ENCODE measurements at regions not wholly inside any gene's neighbourhood (a gene's known extent, or its start where the extent isn't known, plus 50 kb on each side); places are given as distances from the start of the nearest gene placed in this dataset.

DNA sequence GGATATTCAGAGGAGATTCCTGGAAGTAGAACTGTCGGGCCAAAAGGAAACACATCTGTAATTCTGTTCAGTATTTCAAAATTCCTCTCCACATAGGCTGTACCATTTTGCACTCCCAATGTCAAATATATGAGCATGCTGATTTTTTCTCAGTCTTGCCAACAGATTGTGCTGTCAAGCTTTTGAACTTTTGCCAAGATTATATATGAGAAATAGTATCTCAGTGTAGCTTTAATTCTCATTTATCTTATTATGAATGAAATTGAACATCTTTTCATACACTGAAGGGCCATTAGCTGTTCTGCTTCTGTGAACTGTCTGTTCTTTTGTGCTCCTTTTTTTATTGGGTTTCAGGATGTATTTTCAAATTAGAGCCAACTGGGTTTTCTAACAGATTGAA, 907.1 kb downstream of the MAT2B start:
- DNase-seq: no peak
- no peak overlapping the region for H3K4me3 ChIP-seq (ENCODE audit: insufficient read depth, low read depth, low read length, poor library complexity, severe bottlenecking)

DNA sequence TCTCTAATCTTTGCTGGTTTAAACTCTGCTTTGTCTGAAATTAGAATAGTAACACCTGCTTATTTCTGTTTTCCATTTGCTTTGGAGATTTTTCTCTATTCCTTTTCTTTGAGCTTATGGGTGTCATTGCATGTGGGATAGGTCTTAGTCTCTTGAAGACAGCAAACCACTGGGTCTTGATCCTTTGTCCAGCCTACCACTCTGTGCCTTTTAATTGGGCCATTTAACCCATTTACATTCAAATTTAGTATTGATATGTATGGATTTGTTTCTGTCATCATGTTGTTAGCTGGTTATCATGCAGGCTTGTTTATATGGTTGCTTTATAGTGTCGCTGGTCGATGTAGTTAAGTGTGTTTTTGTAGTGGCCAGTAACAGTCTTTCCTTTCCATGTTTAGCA, 914.7 kb downstream of the MAT2B start:
- Histone ChIP-seq H3K4me3 (ENCODE audit: insufficient read depth, low read depth, low read length, poor library complexity, severe bottlenecking) (no peak overlapping the region), H3K27me3 (replicated peaks; ENCODE audit: control insufficient read depth, insufficient read depth, low read length, poor library complexity, severe bottlenecking) (no peaks in the 10 kb centered on the region), H3K36me3 (ENCODE audit: control insufficient read depth, insufficient read depth, low read length) (no peaks in the 10 kb centered on the region), H3K9me3 (ENCODE audit: control insufficient read depth, low read length) (no peaks in the 10 kb centered on the region), H3K4me1 (ENCODE audit: control insufficient read depth, insufficient read depth, low read length, poor library complexity, severe bottlenecking) (no peaks in the 10 kb centered on the region), H3K27ac (ENCODE audit: insufficient read depth, low read length, poor library complexity, severe bottlenecking) (no peak overlapping the region)
- DNase-seq: no peak

More for the DNA sequence above, 907.1 kb downstream of the MAT2B start:
- Histone ChIP-seq H3K27ac (ENCODE audit: insufficient read depth, low read length, poor library complexity, severe bottlenecking) (no peak overlapping the region), H3K9me3 (ENCODE audit: control insufficient read depth, low read length) (peaks cover 3% of the 10 kb centered on the region), H3K4me1 (ENCODE audit: control insufficient read depth, insufficient read depth, low read length, poor library complexity, severe bottlenecking) (no peaks in the 10 kb centered on the region), H3K36me3 (ENCODE audit: control insufficient read depth, insufficient read depth, low read length) (no peaks in the 10 kb centered on the region), H3K27me3 (replicated peaks; ENCODE audit: control insufficient read depth, insufficient read depth, low read length, poor library complexity, severe bottlenecking) (no peaks in the 10 kb centered on the region)

DNA sequence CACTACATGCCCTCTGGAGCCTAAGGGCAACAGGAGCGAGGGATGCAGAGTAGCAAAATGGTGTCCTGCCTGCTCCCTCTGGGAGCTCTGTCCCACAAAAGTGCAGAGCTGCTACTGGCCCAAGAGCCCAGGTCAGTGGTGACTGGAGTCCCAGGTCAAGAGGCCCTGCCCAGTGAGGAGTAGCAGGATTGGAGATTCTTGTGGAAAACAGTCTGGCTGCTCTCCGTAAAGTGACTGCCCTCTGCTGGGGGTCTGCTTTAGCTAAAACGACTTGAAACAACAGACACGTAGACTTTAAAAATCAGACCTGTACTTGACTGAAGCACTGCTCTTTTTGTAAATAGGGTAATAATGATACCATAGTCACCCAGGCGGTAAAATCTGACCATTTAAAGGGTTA, 917.0 kb downstream of the MAT2B start:
- no peak for DNase-seq
- Histone ChIP-seq H3K27me3 (replicated peaks; ENCODE audit: control insufficient read depth, insufficient read depth, low read length, poor library complexity, severe bottlenecking) (no peaks in the 10 kb centered on the region), H3K4me1 (ENCODE audit: control insufficient read depth, insufficient read depth, low read length, poor library complexity, severe bottlenecking) (no peaks in the 10 kb centered on the region), H3K4me3 (ENCODE audit: insufficient read depth, low read depth, low read length, poor library complexity, severe bottlenecking) (no peak overlapping the region), H3K36me3 (ENCODE audit: control insufficient read depth, insufficient read depth, low read length) (no peaks in the 10 kb centered on the region), H3K9me3 (ENCODE audit: control insufficient read depth, low read length) (no peaks in the 10 kb centered on the region), H3K27ac (ENCODE audit: insufficient read depth, low read length, poor library complexity, severe bottlenecking) (no peak overlapping the region)

DNA sequence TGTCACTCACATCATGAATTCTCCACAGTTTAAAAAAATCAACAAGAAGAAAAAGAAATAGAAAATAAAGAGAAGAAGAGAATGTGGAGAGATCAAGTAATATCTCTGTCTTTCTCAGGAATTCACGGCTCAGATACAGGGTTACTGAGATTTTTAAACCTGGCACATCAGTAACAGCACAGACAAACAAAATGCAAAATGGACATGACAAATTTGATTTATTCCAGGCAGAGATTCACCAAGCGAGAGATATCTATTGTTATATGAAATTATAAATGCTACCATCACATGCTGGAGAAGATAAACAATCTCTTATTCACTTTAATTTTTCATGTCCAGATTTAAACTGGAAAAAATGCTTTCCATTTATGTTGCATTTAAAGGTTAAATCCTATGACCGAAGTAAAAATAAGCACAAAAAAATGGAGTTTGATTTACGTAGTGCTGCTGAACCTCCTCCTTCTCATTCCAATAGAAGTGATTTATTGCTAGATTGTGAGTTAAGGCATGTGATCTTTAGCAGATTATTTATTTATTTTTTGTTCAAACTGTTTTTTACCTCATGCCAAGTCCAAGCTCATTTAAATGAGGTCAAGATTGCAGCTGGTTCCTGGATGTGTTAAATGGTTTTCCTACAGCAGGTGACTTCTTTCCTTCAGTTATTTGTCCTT, 926.4 kb downstream of the MAT2B start:
- Histone ChIP-seq H3K9me3 (ENCODE audit: control insufficient read depth, low read length) (no peaks in the 10 kb centered on the region), H3K27me3 (replicated peaks; ENCODE audit: control insufficient read depth, insufficient read depth, low read length, poor library complexity, severe bottlenecking) (no peaks in the 10 kb centered on the region), H3K27ac (ENCODE audit: insufficient read depth, low read length, poor library complexity, severe bottlenecking) (no peak overlapping the region), H3K36me3 (ENCODE audit: control insufficient read depth, insufficient read depth, low read length) (no peaks in the 10 kb centered on the region), H3K4me1 (ENCODE audit: control insufficient read depth, insufficient read depth, low read length, poor library complexity, severe bottlenecking) (no peaks in the 10 kb centered on the region), H3K4me3 (ENCODE audit: insufficient read depth, low read depth, low read length, poor library complexity, severe bottlenecking) (no peak overlapping the region)
- no peak for DNase-seq

DNA sequence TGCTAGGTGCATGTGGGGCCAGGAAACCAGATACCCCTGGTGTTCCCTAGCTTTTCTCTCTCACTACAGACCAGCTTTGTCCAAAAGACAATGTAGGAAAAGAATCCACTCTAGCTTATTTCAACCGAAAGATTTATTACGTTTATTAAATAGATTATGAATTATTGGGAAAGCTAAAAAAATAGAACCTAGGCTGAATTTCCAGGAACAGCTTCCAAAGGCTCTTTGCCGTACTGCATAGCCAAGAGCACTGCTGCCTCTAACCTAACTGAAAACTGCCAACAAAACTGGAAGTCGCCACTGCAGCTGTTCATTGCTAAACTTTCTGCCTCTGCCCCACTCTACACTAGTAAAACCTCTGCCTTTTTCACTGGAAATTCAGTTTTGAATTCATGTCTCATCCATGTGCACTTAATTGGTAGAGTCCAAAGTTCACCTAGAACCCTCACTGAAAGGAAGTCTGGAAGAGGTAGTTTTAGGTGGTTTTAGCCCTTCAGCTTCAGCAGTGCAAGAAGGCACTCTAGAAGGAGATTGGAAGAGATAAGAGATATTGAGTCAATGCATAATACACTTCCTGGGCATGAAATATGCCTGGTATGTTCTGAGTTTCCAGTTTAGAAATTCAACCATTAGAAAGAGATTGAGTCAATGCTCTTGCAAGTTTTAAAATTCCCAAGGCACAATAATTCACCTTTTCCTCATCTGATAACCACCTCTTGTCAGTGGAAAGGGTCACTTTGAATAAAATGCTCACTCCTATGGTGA, 927.9 kb downstream of the MAT2B start:
- no peak overlapping the region for H3K27ac ChIP-seq (ENCODE audit: insufficient read depth, low read length, poor library complexity, severe bottlenecking)
- H3K36me3 ChIP-seq (ENCODE audit: control insufficient read depth, insufficient read depth, low read length): no peaks in the 10 kb centered on the region
- H3K9me3 ChIP-seq (ENCODE audit: control insufficient read depth, low read length): no peaks in the 10 kb centered on the region
- H3K27me3 ChIP-seq (replicated peaks; ENCODE audit: control insufficient read depth, insufficient read depth, low read length, poor library complexity, severe bottlenecking): no peaks in the 10 kb centered on the region
- no peak for DNase-seq
- H3K4me1 ChIP-seq (ENCODE audit: control insufficient read depth, insufficient read depth, low read length, poor library complexity, severe bottlenecking): no peaks in the 10 kb centered on the region
- H3K4me3 ChIP-seq (ENCODE audit: insufficient read depth, low read depth, low read length, poor library complexity, severe bottlenecking): no peak overlapping the region

DNA sequence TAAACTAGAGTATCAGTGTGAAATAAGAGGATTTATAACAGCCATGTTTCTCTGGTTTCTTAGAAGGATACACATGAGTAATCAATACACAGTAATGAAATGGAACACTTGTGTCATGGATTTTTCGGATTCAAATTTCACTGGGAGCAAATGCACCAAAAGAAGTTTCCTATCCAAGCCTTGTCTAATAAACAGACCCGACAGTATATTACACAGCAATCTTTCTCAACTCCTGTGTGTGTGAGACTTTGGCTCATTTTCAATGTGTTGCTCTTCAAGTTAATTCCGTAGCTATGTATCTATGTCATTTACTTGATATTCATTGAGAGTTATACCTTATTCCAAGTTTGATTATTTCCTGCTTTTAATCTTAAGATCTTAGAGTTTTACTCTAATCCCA, 930.2 kb downstream of the MAT2B start:
- no peaks in the 10 kb centered on the region for H3K4me1 ChIP-seq (ENCODE audit: control insufficient read depth, insufficient read depth, low read length, poor library complexity, severe bottlenecking)
- no peak for DNase-seq

DNA sequence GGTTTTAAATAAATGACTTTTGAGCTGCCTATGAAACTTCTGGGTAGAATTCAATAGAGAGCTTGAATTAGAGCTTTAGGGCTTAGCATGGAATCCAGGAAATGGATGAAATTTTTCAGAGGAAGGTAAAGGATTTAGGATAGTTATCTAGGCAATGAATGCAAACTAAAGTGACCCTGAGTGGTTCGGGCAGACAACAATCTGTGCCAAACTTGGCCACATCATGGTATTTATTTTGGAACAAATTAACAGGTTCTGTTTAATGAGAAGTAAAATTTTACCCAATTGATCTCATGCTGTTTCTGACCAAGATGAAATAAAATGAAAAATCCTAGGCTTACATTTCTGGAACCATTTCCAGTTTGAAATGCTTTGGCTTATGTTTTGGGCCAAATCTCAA, 934.4 kb downstream of the MAT2B start:
- no peak for DNase-seq
- Histone ChIP-seq H3K4me1 (ENCODE audit: control insufficient read depth, insufficient read depth, low read length, poor library complexity, severe bottlenecking) (no peaks in the 10 kb centered on the region), H3K4me3 (ENCODE audit: insufficient read depth, low read depth, low read length, poor library complexity, severe bottlenecking) (no peak overlapping the region), H3K9me3 (ENCODE audit: control insufficient read depth, low read length) (no peaks in the 10 kb centered on the region), H3K27me3 (replicated peaks; ENCODE audit: control insufficient read depth, insufficient read depth, low read length, poor library complexity, severe bottlenecking) (no peaks in the 10 kb centered on the region), H3K27ac (ENCODE audit: insufficient read depth, low read length, poor library complexity, severe bottlenecking) (no peak overlapping the region), H3K36me3 (ENCODE audit: control insufficient read depth, insufficient read depth, low read length) (no peaks in the 10 kb centered on the region)

More for the DNA sequence above, 930.2 kb downstream of the MAT2B start:
- no peak overlapping the region for H3K27ac ChIP-seq (ENCODE audit: insufficient read depth, low read length, poor library complexity, severe bottlenecking)
- no peaks in the 10 kb centered on the region for H3K27me3 ChIP-seq (replicated peaks; ENCODE audit: control insufficient read depth, insufficient read depth, low read length, poor library complexity, severe bottlenecking)
- no peaks in the 10 kb centered on the region for H3K36me3 ChIP-seq (ENCODE audit: control insufficient read depth, insufficient read depth, low read length)
- H3K4me3 ChIP-seq (ENCODE audit: insufficient read depth, low read depth, low read length, poor library complexity, severe bottlenecking): no peak overlapping the region
- H3K9me3 ChIP-seq (ENCODE audit: control insufficient read depth, low read length): no peaks in the 10 kb centered on the region

DNA sequence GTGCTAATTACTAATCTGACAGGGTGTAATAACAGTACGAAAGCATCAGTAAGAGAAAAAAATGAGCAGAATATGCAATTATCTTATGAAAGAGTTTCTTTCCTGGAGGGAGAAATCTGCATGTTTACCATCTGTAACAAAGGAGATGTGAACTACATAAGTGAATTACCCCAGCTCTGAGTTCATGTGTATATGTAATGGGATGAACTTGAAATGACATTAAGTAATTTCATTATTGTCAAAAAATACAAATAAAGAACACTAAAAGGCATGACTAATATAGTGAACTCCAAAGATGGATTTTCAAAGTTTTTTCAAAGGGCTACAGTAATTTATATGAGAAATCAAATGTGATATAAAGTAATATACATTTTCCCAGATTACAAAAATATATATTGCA, 944.0 kb downstream of the MAT2B start:
- H3K27ac ChIP-seq (ENCODE audit: insufficient read depth, low read length, poor library complexity, severe bottlenecking): no peak overlapping the region
- no peaks in the 10 kb centered on the region for H3K36me3 ChIP-seq (ENCODE audit: control insufficient read depth, insufficient read depth, low read length)
- H3K4me3 ChIP-seq (ENCODE audit: insufficient read depth, low read depth, low read length, poor library complexity, severe bottlenecking): no peak overlapping the region
- H3K27me3 ChIP-seq (replicated peaks; ENCODE audit: control insufficient read depth, insufficient read depth, low read length, poor library complexity, severe bottlenecking): no peaks in the 10 kb centered on the region
- DNase-seq: no peak
- no peaks in the 10 kb centered on the region for H3K9me3 ChIP-seq (ENCODE audit: control insufficient read depth, low read length)
- no peaks in the 10 kb centered on the region for H3K4me1 ChIP-seq (ENCODE audit: control insufficient read depth, insufficient read depth, low read length, poor library complexity, severe bottlenecking)

DNA sequence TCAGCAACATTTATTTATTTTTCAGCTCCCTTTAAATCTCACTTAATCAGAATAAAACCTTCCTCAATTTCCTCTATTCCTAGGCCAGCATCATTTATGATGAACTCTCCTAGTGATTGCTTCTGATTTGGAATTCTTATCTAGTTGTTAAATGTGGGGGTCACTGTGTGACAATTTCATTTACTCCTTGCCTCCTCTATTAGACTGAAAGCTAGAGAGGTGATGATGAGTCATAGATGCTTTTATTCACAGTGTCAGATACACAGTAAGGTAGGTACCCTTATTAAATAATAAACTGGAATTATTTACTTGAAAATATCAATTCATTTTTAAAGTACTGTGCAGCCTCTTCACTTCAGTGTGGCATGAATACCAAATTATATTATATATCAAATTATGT, 960.6 kb downstream of the MAT2B start:
- Histone ChIP-seq H3K4me3 (ENCODE audit: insufficient read depth, low read depth, low read length, poor library complexity, severe bottlenecking) (no peak overlapping the region), H3K9me3 (ENCODE audit: control insufficient read depth, low read length) (no peaks in the 10 kb centered on the region), H3K4me1 (ENCODE audit: control insufficient read depth, insufficient read depth, low read length, poor library complexity, severe bottlenecking) (no peaks in the 10 kb centered on the region), H3K36me3 (ENCODE audit: control insufficient read depth, insufficient read depth, low read length) (no peaks in the 10 kb centered on the region), H3K27me3 (replicated peaks; ENCODE audit: control insufficient read depth, insufficient read depth, low read length, poor library complexity, severe bottlenecking) (no peaks in the 10 kb centered on the region), H3K27ac (ENCODE audit: insufficient read depth, low read length, poor library complexity, severe bottlenecking) (no peak overlapping the region)
- no peak for DNase-seq

DNA sequence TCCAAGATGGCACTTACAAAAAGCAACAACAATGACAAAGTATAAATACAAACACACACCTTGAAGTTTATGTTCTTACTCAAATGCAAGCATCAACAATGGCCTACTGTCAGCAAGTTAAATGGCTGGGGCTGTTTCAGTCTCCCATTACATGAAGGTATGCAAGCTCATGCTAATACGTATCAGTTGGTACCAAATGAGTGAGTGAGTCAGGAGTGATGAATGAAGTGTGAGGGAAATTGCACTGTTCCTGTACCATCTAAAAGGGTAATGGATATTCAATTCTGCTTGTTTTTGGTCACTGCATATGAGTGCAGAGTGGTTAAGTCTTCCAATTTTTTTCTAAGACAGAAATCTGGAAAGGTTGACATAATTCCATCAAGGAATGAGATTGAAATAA, 964.9 kb downstream of the MAT2B start:
- H3K36me3 ChIP-seq (ENCODE audit: control insufficient read depth, insufficient read depth, low read length): no peaks in the 10 kb centered on the region
- H3K27ac ChIP-seq (ENCODE audit: insufficient read depth, low read length, poor library complexity, severe bottlenecking): no peak overlapping the region
- no peaks in the 10 kb centered on the region for H3K27me3 ChIP-seq (replicated peaks; ENCODE audit: control insufficient read depth, insufficient read depth, low read length, poor library complexity, severe bottlenecking)
- no peaks in the 10 kb centered on the region for H3K9me3 ChIP-seq (ENCODE audit: control insufficient read depth, low read length)
- no peak overlapping the region for H3K4me3 ChIP-seq (ENCODE audit: insufficient read depth, low read depth, low read length, poor library complexity, severe bottlenecking)
- no peak for DNase-seq
- no peaks in the 10 kb centered on the region for H3K4me1 ChIP-seq (ENCODE audit: control insufficient read depth, insufficient read depth, low read length, poor library complexity, severe bottlenecking)

Data from effector memory CD4-positive, alpha-beta T cell (primary cell).